Trophoblast cell (in vitro differentiated cells and primary cell): ENCODE measurements at regions not wholly inside any gene's neighbourhood (a gene's known extent, or its start where the extent isn't known, plus 50 kb on each side); places are given as distances from the start of the nearest gene placed in this dataset.

Experiments
- DNase-seq, 2 donors: peaks; one replicate each; pipeline ENCODE4 v3.0.0-alpha.2; 2016
- H2AFZ ChIP-seq: 2 replicates; pipeline ENCODE4 v1.6.1; 2013; ENCODE audit warnings: low read length, moderate library complexity, mild to moderate bottlenecking; ENCODE audit not compliant: insufficient read depth, poor library complexity
- H2AK5ac ChIP-seq: 2 replicates; pipeline ENCODE4 v1.6.1; 2013; ENCODE audit warnings: mild to moderate bottlenecking, low read length
- H2BK120ac ChIP-seq: 2 replicates; pipeline ENCODE4 v1.6.1; 2013; ENCODE audit warnings: low read length, mild to moderate bottlenecking, moderate library complexity; ENCODE audit not compliant: insufficient read depth, poor library complexity
- H2BK12ac ChIP-seq: 2 replicates; pipeline ENCODE4 v1.6.1; 2013; ENCODE audit warnings: mild to moderate bottlenecking, low read length, moderate library complexity
- H2BK5ac ChIP-seq: 2 replicates; pipeline ENCODE4 v1.6.1; 2013; ENCODE audit warnings: low read length, low read depth, moderate library complexity, mild to moderate bottlenecking; ENCODE audit not compliant: poor library complexity
- H3K14ac ChIP-seq: 2 replicates; pipeline ENCODE4 v1.6.1; 2013; ENCODE audit warnings: mild to moderate bottlenecking, low read length
- H3K18ac ChIP-seq: 2 replicates; pipeline ENCODE4 v1.6.1; 2013; ENCODE audit warnings: mild to moderate bottlenecking, low read length
- H3K23ac ChIP-seq: 2 replicates; pipeline ENCODE4 v1.6.1; 2013; ENCODE audit warnings: low read length
- H3K27ac ChIP-seq: 2 replicates; pipeline ENCODE4 v1.5.1; 2013; ENCODE audit warnings: low read depth, mild to moderate bottlenecking, inconsistent platforms, low read length, moderate library complexity
- H3K27me3 ChIP-seq: 2 replicates; pipeline ENCODE4 v1.6.1; 2013; ENCODE audit warnings: inconsistent platforms, mild to moderate bottlenecking, low read length, moderate library complexity; ENCODE audit not compliant: insufficient read depth
- H3K36me3 ChIP-seq, 2 experiments: 1 replicate in 1 of 2; 2 replicates in 1 of 2; pipeline ENCODE4 v1.6.1; 2013; ENCODE audit warnings: low read length in 2 of 2, mild to moderate bottlenecking in 2 of 2, moderate library complexity in 1 of 2; ENCODE audit not compliant: insufficient read depth in 2 of 2, control insufficient read depth in 1 of 2
- H3K4ac ChIP-seq: 2 replicates; pipeline ENCODE4 v1.6.1; 2013; ENCODE audit warnings: low read depth, mild to moderate bottlenecking, low read length, moderate library complexity
- H3K4me1 ChIP-seq, 2 experiments: 1 replicate in 1 of 2; 2 replicates in 1 of 2; pipeline ENCODE4 v1.6.1; 2013; ENCODE audit warnings: low read length in 2 of 2, mild to moderate bottlenecking in 2 of 2, moderate library complexity in 1 of 2; ENCODE audit not compliant: insufficient read depth in 2 of 2, control insufficient read depth in 1 of 2
- H3K4me2 ChIP-seq: 2 replicates; pipeline ENCODE4 v1.6.1; 2013; ENCODE audit warnings: inconsistent platforms, mild to moderate bottlenecking, low read length, moderate library complexity
- H3K4me3 ChIP-seq: 2 replicates; pipeline ENCODE4 v1.5.1; 2013; ENCODE audit warnings: mild to moderate bottlenecking, low read depth, low read length, inconsistent platforms
- H3K79me1 ChIP-seq: one replicate; pipeline ENCODE4 v1.6.1; 2013; ENCODE audit warnings: low read length
- H3K79me2 ChIP-seq: 2 replicates; pipeline ENCODE4 v1.6.1; 2013; ENCODE audit warnings: low read length, mild to moderate bottlenecking; ENCODE audit not compliant: control insufficient read depth, insufficient read depth, poor library complexity
- H3K9ac ChIP-seq: 2 replicates; pipeline ENCODE4 v1.6.1; 2013; ENCODE audit warnings: mild to moderate bottlenecking, low read length
- H3K9me3 ChIP-seq: 2 replicates; pipeline ENCODE4 v1.6.1; 2013; ENCODE audit warnings: low read depth, mild to moderate bottlenecking, control low read depth, inconsistent platforms, low read length; ENCODE audit not compliant: insufficient read depth
- H4K12ac ChIP-seq: 2 replicates; pipeline ENCODE4 v1.6.1; 2013; ENCODE audit warnings: low read depth, mild to moderate bottlenecking, low read length, moderate library complexity
- H4K8ac ChIP-seq: 2 replicates; pipeline ENCODE4 v1.6.1; 2013; ENCODE audit warnings: low read depth, mild to moderate bottlenecking, low read length, moderate library complexity
- H4K91ac ChIP-seq: one replicate; pipeline ENCODE4 v1.6.1; 2013; ENCODE audit warnings: low read depth, mild to moderate bottlenecking, low read length, moderate library complexity
- WGBS: extraction: QIAGEN DNeasy Blood & Tissue Kit; methylation state at CpG from one replicate; pipeline ENCODE4 v1.1.7; 2013; ENCODE audit warnings: missing lambda C conversion rate; ENCODE audit not compliant: insufficient read length, insufficient coverage; ENCODE audit errors: extremely low coverage; 5-methylcytosine and 5-hydroxymethylcytosine counted together

DNA sequence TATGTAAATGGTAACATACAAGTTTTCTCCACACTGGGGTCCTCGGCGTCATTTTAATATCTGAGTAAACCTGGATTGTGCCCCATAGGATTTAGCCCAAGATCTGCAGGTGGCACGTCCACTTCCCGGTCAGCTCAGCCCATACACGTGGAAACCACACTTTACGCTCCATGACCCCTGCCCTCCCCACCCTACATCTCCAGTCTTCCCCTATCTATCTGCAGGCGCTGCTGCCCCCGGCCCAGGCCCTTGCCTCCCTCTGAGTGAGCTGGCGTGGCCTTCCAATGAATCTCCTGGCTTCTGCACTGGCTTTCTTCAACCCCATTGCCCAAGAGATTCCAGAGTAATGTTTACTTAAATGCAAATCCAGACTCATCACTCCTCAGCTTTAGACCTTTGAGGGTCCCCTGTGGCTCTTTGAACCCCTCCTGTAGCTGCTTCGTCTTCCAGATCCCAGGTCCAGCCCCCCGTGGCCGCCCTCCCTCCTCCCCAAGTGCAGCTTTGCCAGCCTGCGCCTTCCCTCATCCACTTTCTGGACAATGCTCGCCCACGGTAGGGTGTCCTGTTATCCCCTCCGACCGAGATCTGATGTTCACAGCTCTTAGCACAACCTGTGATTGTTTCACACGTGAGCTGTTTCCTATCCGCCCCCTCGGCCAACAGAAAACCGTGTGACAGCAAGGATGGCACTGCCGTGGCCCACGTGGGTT is 421.4 kb upstream of the SALL3 start:
- Histone ChIP-seq H4K12ac (no peak overlapping the region), H3K79me1 (no peaks in the 10 kb centered on the region), H3K18ac (no peak overlapping the region), H3K9me3 (peaks cover 13% of the 10 kb centered on the region), H3K4me1 (no peaks in the 10 kb centered on the region), H3K27me3 (no peaks in the 10 kb centered on the region), H3K23ac (no peak overlapping the region), H3K4me2 (no peak overlapping the region), H2BK12ac (no peak overlapping the region), H3K9ac (no peak overlapping the region), H2BK5ac (no peak overlapping the region), H3K4me3 (no peak overlapping the region), H3K4ac (no peak overlapping the region), H3K27ac (no peak overlapping the region), H3K36me3 (no peaks in the 10 kb centered on the region), H3K79me2 (no peaks in the 10 kb centered on the region), H2AFZ (no peak overlapping the region), H2AK5ac (no peak overlapping the region), H2BK120ac (no peak overlapping the region), H4K91ac (no peak overlapping the region), H3K14ac (no peak overlapping the region), H4K8ac (no peak overlapping the region)
- WGBS = no CpG with 5 or more reads among the region's 23 CpGs
- no peak for DNase-seq

DNA sequence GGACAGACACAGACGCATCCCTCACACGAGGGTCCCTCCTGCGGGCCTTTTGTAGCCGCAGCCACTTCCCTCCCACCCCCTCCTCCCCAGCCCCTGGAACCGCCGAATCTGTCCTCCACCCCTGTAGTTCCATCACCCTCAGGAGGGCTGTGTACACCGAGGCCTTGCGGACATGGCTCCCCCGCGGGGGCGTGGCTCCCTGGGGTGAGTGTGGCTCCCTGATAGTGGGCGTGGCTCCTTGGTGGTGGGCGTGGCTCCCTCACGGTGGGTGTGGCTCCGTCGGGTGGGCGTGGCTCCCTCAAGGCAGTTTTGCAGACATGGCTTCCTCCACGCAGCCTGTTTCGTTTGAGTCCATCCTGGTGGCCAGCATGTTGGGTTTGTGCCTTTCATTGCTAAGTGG is 420.7 kb upstream of the SALL3 start:
- WGBS = no CpG with 5 or more reads among the region's 19 CpGs

DNA sequence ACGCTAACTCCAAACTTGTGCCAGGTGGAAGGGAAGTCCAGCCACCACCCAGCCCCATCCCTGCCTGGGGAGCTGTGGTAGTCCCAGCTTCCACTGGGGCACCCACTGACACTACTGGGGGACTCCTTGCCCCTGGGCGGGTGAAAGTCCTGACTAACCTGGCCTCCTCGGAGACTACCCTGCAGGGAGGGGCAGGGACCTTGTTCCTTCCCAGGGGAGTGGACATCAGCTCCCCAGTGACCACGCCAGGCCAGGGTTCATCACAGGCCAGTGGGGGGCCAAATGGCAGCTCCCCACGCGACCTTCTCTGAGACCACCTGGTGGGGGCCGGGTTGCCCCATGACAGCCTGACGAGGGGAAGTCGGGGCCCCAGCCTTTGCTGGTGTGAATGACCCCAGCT is 420.0 kb upstream of the SALL3 start:
- no peak overlapping the region for H3K14ac ChIP-seq
- H3K4ac ChIP-seq = no peak overlapping the region
- DNase-seq = no peak
- no peaks in the 10 kb centered on the region for H3K79me2 ChIP-seq
- H2AK5ac ChIP-seq = no peak overlapping the region
- no peak overlapping the region for H3K27ac ChIP-seq
- H2BK5ac ChIP-seq = no peak overlapping the region
- no peak overlapping the region for H3K9ac ChIP-seq
- no peaks in the 10 kb centered on the region for H3K4me1 ChIP-seq
- no CpG with 5 or more reads among the region's 9 CpGs for WGBS
- H3K18ac ChIP-seq = no peak overlapping the region
- H3K23ac ChIP-seq = no peak overlapping the region
- H3K9me3 ChIP-seq = peaks cover 12% of the 10 kb centered on the region
- H4K91ac ChIP-seq = no peak overlapping the region
- H4K8ac ChIP-seq = no peak overlapping the region
- no peaks in the 10 kb centered on the region for H3K79me1 ChIP-seq
- H2BK12ac ChIP-seq = no peak overlapping the region
- H3K4me3 ChIP-seq = no peak overlapping the region
- H3K4me2 ChIP-seq = no peak overlapping the region
- no peaks in the 10 kb centered on the region for H3K36me3 ChIP-seq
- H2BK120ac ChIP-seq = no peak overlapping the region
- no peak overlapping the region for H4K12ac ChIP-seq
- H2AFZ ChIP-seq = no peak overlapping the region
- H3K27me3 ChIP-seq = no peaks in the 10 kb centered on the region

More for the DNA sequence above, 420.7 kb upstream of the SALL3 start:
- no peak overlapping the region for H4K8ac ChIP-seq
- no peaks in the 10 kb centered on the region for H3K27me3 ChIP-seq
- no peak overlapping the region for H2BK12ac ChIP-seq
- H3K27ac ChIP-seq = no peak overlapping the region
- H3K14ac ChIP-seq = no peak overlapping the region
- H3K23ac ChIP-seq = no peak overlapping the region
- H3K9me3 ChIP-seq = peaks cover 12% of the 10 kb centered on the region
- no peaks in the 10 kb centered on the region for H3K4me1 ChIP-seq
- no peak overlapping the region for H4K91ac ChIP-seq
- H3K79me2 ChIP-seq = no peaks in the 10 kb centered on the region
- no peak overlapping the region for H2AFZ ChIP-seq
- no peak overlapping the region for H3K4ac ChIP-seq
- H2BK120ac ChIP-seq = no peak overlapping the region
- no peak overlapping the region for H2AK5ac ChIP-seq
- no peak overlapping the region for H3K4me3 ChIP-seq
- no peaks in the 10 kb centered on the region for H3K36me3 ChIP-seq
- H2BK5ac ChIP-seq = no peak overlapping the region
- no peak overlapping the region for H4K12ac ChIP-seq
- no peak overlapping the region for H3K9ac ChIP-seq
- no peak overlapping the region for H3K18ac ChIP-seq
- H3K79me1 ChIP-seq = no peaks in the 10 kb centered on the region
- H3K4me2 ChIP-seq = no peak overlapping the region
- DNase-seq = no peak

DNA sequence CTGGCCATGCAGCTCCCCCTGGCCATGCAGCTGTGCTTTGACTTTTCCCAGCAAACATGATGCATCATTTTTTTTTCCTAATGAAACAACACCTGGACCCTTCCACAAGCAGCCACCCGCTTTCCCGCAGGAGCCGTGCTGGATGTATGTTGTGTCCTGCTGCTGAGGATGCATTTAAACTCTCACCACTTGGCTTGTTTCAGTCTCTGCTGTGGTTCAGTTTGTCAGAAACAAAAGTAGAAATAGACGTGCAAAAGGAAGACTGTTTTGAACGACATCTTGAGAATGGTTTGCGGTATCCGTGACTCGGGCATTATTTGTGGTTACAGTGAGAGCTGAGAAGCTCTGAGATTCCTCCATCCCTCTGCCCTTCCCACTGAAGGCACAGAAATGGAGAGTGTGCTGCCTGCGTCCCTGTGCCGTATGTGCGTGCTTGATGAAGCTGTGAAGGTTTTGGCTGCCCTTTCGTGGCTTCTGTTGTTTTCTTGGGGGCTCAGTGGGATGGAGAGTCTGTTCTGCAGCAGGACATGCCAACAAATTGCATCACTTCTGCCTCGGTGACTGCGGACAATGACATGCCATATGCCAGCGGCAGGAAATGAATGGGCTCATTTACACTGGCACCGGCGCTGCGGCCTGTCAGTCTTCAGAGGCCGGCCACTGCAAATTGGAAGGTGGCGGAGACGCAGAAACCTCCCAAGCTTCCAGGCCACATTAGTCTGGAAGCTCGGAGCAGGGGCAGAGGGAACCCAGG is 417.7 kb upstream of the SALL3 start:
- Histone ChIP-seq H4K8ac (no peak overlapping the region), H3K23ac (no peak overlapping the region), H3K4me1 (no peaks in the 10 kb centered on the region), H3K4me3 (no peak overlapping the region), H2AFZ (no peak overlapping the region), H3K9ac (no peak overlapping the region), H3K36me3 (no peaks in the 10 kb centered on the region), H3K27me3 (no peaks in the 10 kb centered on the region), H3K79me2 (no peaks in the 10 kb centered on the region), H4K91ac (no peak overlapping the region), H3K4ac (no peak overlapping the region), H3K9me3 (peaks cover 16% of the 10 kb centered on the region), H2BK12ac (no peak overlapping the region), H3K79me1 (no peaks in the 10 kb centered on the region), H3K14ac (no peak overlapping the region), H2BK120ac (no peak overlapping the region), H3K4me2 (no peak overlapping the region), H4K12ac (no peak overlapping the region), H3K18ac (no peak overlapping the region), H2BK5ac (no peak overlapping the region), H3K27ac (no peak overlapping the region), H2AK5ac (no peak overlapping the region)
- DNase-seq = no peak
- WGBS = no CpG with 5 or more reads among the region's 22 CpGs
